Motor neuron (in vitro differentiated cells): ENCODE measurements at regions not wholly inside any gene's neighbourhood (a gene's known extent, or its start where the extent isn't known, plus 50 kb on each side); places are given as distances from the start of the nearest gene placed in this dataset.
"Not testable (repeated sequence)": the region's sequence is repeated elsewhere in the genome, so short reads cannot be mapped to it uniquely, and the experiment has no call there.

Experiments
- ATAC-seq, 8 experiments: fragments of 200-7000 bp; cut with Tn5 transposase; replicated peaks in 6 of 8; 2 replicates each; pipeline ENCODE4 v1.8.0; 2021; ENCODE audit warnings: mild to moderate bottlenecking in 8 of 8, moderate library complexity in 8 of 8
- H3K27ac ChIP-seq, 2 donors: fragments of 250-450 bp; sonication (Bioruptor Pico); 2 replicates each; pipeline ENCODE4 v1.9.0; 2021; ENCODE audit warnings: antibody characterized with exemption in 2 of 2, mild to moderate bottlenecking in 2 of 2, moderate library complexity in 1 of 2
- H3K4me1 ChIP-seq, 2 donors: fragments of 250-450 bp; sonication (Bioruptor Pico); replicated peaks in 1 of 2; 2 replicates each; pipeline ENCODE4 v1.6.1; 2021; ENCODE audit warnings: antibody characterized with exemption in 2 of 2, mild to moderate bottlenecking in 2 of 2, moderate library complexity in 1 of 2
- H3K4me3 ChIP-seq, 5 donors: fragments of 250-450 bp; sonication (Bioruptor Pico); 2 replicates each; pipeline ENCODE4 v1.9.0; 2021; ENCODE audit warnings: antibody characterized with exemption in 5 of 5, mild to moderate bottlenecking in 5 of 5, moderate library complexity in 4 of 5
- WGBS, 10 experiments: fragments of 450-650 bp; shearing (Covaris generic); methylation state at CpG; one replicate each; pipeline ENCODE4 v1.0.0; 2022; 5-methylcytosine and 5-hydroxymethylcytosine counted together
- in situ Hi-C, 9 experiments: fragments of 400-800 bp; cut with MboI; loops; one replicate each; pipeline ENCODE4 v1.15.0; 2021; ENCODE audit warnings: low sequenced_read_pairs in 9 of 9, low pct_unique_long_range_greater_than_20kb in 2 of 9; ENCODE audit not compliant: unreplicated experiment in 9 of 9

DNA sequence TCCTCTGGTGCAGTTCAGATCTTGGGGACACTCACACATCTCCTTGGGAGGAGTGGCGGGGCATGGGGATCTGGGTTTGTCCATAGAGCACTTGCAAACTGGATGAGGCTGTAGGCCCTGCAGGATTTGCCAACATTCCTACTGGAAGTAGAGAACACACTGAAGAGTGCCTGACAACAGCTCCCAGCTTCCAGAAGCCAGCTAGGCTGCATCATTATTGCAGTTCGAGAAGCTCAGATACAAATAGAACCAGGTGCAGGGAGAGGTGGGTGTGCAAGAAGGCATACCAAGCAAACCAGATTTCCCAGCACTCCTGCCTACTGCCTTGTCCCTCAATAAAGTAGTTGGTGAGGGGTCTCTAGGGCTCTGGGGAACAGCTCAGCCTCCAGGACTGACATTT lies 52.5 kb downstream of the RHOB start:
- Histone ChIP-seq H3K27ac (no peak overlapping the region), H3K4me3 (no peak overlapping the region), H3K4me1 (no peaks in the 10 kb centered on the region)
- WGBS, 10 experiments: 67 to 100% (median 100%) methylated on average over 1 of the region's 2 CpGs; no CpG with 5 or more reads in 5 of the 10 experiments
- no peak for ATAC-seq
- in situ Hi-C loops: no loop called here

GRCh38 chr2:20501974-20502373 lies 55.1 kb downstream of the RHOB start:
- WGBS, 10 experiments: 0 to 100% (median 39%) methylated on average over 1 to 4 of the region's 4 CpGs; no CpG with 5 or more reads in 1 of the 10 experiments
- in situ Hi-C loops: no loop called here
- Histone ChIP-seq H3K27ac (no peak overlapping the region), H3K4me1 (no peaks in the 10 kb centered on the region), H3K4me3 (no peak overlapping the region)
- ATAC-seq: peak in 6 of 8 experiments; percentile 43 to 92 (median 72)

DNA sequence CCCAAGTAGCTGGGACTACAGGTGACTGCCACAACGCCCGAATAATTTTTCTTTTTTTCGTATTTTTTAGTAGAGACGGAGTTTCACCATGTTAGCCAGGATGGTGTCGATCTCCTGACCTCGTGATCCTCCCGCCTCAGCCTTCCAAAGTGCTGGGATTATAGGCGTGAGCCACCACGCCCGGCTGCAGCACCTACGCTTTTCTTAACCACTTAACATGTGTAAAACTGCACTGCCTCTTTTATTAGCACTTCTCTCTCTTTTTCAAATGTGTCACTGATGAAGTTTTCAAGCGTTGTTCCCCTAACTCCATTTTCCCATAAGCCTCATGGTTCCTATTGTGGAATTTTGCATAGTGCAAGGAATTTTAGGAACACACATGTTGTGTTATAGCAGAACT lies 55.6 kb downstream of the RHOB start:
- H3K4me3 ChIP-seq, H3K27ac ChIP-seq, H3K4me1 ChIP-seq, ATAC-seq, in situ Hi-C loops: not testable (repeated sequence)
- 53 to 100% (median 89%) methylated on average over 1 to 9 of the region's 12 CpGs; no CpG with 5 or more reads in 1 of the 10 experiments for WGBS, 10 experiments

- Histone ChIP-seq H3K27ac (no peak overlapping the region), H3K4me1 (no peaks in the 10 kb centered on the region), H3K4me3 (no peak overlapping the region)
- ATAC-seq: no peak
- in situ Hi-C loops: no loop called here
Measured at GRCh38 chr2:20504174-20504573, 57.3 kb downstream of the RHOB start.

DNA sequence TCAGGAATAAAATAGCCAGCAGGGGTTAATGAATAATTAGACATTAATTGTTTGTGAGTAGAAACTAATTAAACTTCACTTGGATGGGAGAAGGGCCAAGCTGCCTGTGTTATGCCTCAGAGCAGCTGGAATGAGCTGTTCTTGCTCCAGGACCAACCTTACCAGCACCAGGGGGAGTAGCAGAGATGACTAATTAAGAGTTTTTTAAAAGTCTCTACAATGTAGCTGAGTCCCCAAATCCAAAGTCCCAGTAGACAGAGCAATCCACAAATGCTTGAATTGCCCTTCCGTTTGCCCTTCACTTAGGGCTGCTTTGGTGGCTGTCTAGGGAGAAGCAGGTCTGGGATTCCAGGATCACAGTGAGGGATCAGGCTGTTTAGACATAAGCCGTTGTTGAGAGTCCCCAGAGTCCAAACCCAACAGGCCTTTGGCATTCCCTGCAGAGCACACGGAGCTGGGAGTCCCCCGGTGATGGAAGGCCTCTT lies 59.4 kb downstream of the RHOB start:
- ATAC-seq: no peak
- H3K4me3 ChIP-seq: no peak overlapping the region
- in situ Hi-C loops: no loop called here
- peaks cover 7 to 12% of the 10 kb centered on the region in 2 donors for H3K4me1 ChIP-seq
- H3K27ac ChIP-seq: no peak overlapping the region
- 70 to 100% (median 80%) methylated on average over 1 to 2 of the region's 4 CpGs; no CpG with 5 or more reads in 5 of the 10 experiments for WGBS, 10 experiments

DNA sequence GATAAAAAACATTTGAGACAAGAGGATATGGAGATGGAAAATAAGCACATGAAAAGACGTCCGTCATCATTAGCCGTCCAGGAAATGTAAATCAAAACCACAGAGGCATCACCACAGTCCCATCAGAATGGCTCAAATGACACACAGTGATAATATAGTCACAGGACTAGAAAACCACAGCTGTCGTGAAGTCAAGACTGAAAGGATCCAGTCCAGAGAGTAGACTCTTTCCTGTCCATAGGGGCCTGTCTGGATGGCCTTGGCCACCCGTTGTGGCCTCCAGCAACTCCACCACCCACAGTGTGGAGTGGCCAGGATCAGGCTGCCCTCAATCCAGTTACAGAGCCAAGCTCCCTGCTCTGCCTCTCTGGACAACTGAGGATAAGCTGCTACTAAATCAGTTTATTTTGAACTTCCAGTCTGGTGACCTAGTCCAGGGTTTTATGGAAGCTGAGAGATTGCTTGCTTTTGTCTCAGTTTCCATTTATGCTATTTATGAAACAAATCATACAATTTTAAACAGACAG lies 60.4 kb downstream of the RHOB start:
- ATAC-seq: peak in 3 of 8 experiments; percentile 81 to 98 (median 86)
- 5 to 89% (median 33%) methylated on average over 2 to 5 of the region's 5 CpGs; no CpG with 5 or more reads in 1 of the 10 experiments for WGBS, 10 experiments
- H3K4me1 ChIP-seq: peaks cover 10 to 18% of the 10 kb centered on the region in 2 donors
- H3K4me3 ChIP-seq: no peak overlapping the region
- no peak overlapping the region for H3K27ac ChIP-seq
- in situ Hi-C loops: no loop called here

DNA sequence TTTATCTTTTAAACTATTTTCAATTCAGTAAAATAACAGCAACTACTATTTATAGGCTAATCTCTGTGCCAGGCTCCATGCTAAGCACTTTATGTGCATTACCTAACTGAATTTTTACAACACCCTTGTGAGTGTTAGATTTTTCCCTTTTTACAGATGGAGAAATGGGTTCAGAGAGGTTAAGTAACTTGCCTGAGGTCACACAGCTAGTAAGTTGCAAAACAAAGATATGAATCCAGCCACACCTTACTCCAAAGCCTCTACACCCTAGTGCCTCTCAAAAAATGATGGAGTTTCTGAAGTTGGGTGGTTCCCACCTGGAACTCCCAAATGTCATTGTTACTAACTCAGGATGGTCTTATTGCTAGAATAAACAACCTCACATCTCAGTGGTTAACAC lies 60.8 kb downstream of the RHOB start:
- peak in 2 of 8 experiments; percentile 7 to 14 for ATAC-seq
- in situ Hi-C loops: no loop called here
- peaks cover 10 to 18% of the 10 kb centered on the region in 2 donors for H3K4me1 ChIP-seq
- no peak overlapping the region for H3K4me3 ChIP-seq
- H3K27ac ChIP-seq: no peak overlapping the region

DNA sequence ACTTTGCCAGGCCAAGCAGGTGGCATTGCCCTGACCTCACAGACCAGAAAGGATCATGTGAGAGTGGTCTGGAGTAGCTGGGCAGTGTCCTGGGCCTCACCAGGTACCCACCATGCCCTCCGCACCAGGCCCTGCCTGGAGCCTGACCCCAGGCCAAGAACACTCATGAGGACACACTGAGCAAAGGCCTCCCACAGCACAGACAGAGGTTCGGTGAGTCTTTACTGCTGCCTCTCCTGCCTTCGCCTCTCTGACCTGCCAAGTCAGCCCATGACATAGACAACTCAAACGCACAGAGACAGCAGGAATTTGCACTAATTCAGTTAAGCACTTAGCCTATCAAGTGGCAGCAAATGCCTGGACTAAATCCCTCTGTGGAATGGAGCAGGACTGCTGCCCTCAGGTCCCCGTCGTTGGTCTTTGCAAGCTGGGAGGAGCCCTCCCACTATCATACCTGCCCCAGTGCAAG lies 62.5 kb downstream of the RHOB start:
- peak in 1 of 8 experiments; percentile 17 for ATAC-seq
- H3K27ac ChIP-seq: no peak overlapping the region
- H3K4me3 ChIP-seq: no peak overlapping the region
- 67 to 100% (median 88%) methylated on average over 1 to 3 of the region's 6 CpGs; no CpG with 5 or more reads in 4 of the 10 experiments for WGBS, 10 experiments
- in situ Hi-C loops: no loop called here
- peaks cover 10 to 18% of the 10 kb centered on the region in 2 donors for H3K4me1 ChIP-seq

GRCh38 chr2:20509770-20510490 lies 63.1 kb downstream of the RHOB start:
- Histone ChIP-seq H3K4me1 (peaks cover 10 to 18% of the 10 kb centered on the region in 2 donors), H3K27ac (no peak overlapping the region), H3K4me3 (no peak overlapping the region)
- WGBS, 10 experiments: 40 to 93% (median 83%) methylated on average over 1 to 4 of the region's 15 CpGs; no CpG with 5 or more reads in 4 of the 10 experiments
- peak in 7 of 8 experiments; percentile 14 to 98 (median 97) for ATAC-seq
- in situ Hi-C loops: no loop called here

- in situ Hi-C loops: no loop called here
- Histone ChIP-seq H3K4me3 (no peak overlapping the region), H3K27ac (peak overlapping the region in 1 of 2 donors; percentile 23), H3K4me1 (peaks cover 10 to 18% of the 10 kb centered on the region in 2 donors)
- ATAC-seq: no peak
- WGBS, 10 experiments: 20 to 100% (median 37%) methylated on average over 1 to 4 of the region's 5 CpGs; no CpG with 5 or more reads in 4 of the 10 experiments
Measured at GRCh38 chr2:20511130-20511529, 64.3 kb downstream of the RHOB start.

- Histone ChIP-seq H3K4me3 (no peak overlapping the region), H3K4me1 (peaks cover 10 to 23% of the 10 kb centered on the region in 2 donors), H3K27ac (no peak overlapping the region)
- WGBS, 10 experiments: 83 to 100% (median 96%) methylated on average over 1 to 4 of the region's 11 CpGs; no CpG with 5 or more reads in 4 of the 10 experiments
- in situ Hi-C loops: no loop called here
- no peak for ATAC-seq
Measured at GRCh38 chr2:20512061-20512605, 65.3 kb downstream of the RHOB start.

DNA sequence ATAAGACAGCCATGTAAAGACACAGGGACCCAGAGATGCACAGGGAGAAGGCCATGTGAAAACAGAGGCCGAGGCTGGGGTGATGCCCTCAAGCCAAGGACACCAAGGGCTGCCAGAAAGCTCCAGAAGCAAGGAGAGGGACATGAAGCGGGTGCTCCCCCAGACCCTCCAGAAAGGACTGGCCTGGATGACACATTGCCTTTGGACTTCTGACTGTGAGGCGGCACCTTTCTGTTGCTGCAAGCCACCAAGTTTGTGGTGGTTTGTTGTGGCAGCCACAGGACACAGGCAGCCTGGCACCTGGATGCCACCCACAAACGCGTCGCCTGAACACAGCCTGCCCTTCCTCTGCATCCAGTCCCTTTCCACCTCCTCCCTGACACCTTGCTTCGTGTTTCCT lies 67.1 kb downstream of the RHOB start:
- Histone ChIP-seq H3K4me1 (peaks cover 10 to 25% of the 10 kb centered on the region in 2 donors), H3K4me3 (no peak overlapping the region), H3K27ac (no peak overlapping the region)
- WGBS, 10 experiments: 60 to 100% (median 87%) methylated on average over 1 to 5 of the region's 7 CpGs; no CpG with 5 or more reads in 3 of the 10 experiments
- in situ Hi-C loops: no loop called here
- ATAC-seq: no peak

- peaks cover 10 to 23% of the 10 kb centered on the region in 2 donors for H3K4me1 ChIP-seq
- peak in 4 of 8 experiments; percentile 35 to 99 (median 70) for ATAC-seq
- in situ Hi-C loops: no loop called here
- 29 to 100% (median 91%) methylated on average over 2 to 5 of the region's 8 CpGs; no CpG with 5 or more reads in 3 of the 10 experiments for WGBS, 10 experiments
- no peak overlapping the region for H3K4me3 ChIP-seq
- H3K27ac ChIP-seq: no peak overlapping the region
Measured at GRCh38 chr2:20514596-20515269, 67.9 kb downstream of the RHOB start.
